ENCODE measurements at regions not wholly inside any gene's neighbourhood (a gene's known extent, or its start where the extent isn't known, plus 50 kb on each side); places are given as distances from the start of the nearest gene placed in this dataset.

DNA sequence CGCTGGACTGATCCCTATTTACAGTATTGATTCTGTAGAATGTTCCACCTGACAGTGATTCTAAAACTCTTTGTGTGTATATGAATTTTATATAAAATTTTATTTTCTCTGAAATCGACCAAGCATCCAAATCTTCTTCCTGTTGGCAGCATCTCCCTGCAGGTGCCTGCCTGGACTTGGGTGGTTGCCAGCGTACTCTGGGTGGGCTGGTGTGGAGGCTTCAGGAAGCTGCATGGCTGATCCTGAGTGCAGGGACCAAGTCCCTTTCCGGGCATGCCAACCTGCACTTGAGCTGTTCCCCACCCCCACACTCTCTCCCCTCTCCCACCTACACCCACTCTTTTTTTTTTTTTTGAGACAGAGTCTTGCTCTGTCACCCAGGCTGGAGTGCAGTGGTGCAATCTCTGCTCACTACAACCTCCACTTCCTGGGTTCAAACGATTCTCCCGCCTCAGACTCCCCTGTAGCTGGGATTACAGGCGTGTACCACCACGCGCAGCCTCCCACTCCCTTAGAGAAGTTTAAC lies 53.2 kb upstream of the ALKAL2 start:
- TF ChIP-seq CSDC2 (CRISPR knock-in tag; IDR thresholded peaks at IDR 0.05) = no peak
- TF ChIP-seq ZNF8 (CRISPR knock-in tag; IDR thresholded peaks at IDR 0.05) = no peak
- no peak for TF ChIP-seq TOX (CRISPR knock-in tag; IDR thresholded peaks at IDR 0.05; ENCODE audit: borderline replicate concordance)
- TF ChIP-seq, protein P1, sequence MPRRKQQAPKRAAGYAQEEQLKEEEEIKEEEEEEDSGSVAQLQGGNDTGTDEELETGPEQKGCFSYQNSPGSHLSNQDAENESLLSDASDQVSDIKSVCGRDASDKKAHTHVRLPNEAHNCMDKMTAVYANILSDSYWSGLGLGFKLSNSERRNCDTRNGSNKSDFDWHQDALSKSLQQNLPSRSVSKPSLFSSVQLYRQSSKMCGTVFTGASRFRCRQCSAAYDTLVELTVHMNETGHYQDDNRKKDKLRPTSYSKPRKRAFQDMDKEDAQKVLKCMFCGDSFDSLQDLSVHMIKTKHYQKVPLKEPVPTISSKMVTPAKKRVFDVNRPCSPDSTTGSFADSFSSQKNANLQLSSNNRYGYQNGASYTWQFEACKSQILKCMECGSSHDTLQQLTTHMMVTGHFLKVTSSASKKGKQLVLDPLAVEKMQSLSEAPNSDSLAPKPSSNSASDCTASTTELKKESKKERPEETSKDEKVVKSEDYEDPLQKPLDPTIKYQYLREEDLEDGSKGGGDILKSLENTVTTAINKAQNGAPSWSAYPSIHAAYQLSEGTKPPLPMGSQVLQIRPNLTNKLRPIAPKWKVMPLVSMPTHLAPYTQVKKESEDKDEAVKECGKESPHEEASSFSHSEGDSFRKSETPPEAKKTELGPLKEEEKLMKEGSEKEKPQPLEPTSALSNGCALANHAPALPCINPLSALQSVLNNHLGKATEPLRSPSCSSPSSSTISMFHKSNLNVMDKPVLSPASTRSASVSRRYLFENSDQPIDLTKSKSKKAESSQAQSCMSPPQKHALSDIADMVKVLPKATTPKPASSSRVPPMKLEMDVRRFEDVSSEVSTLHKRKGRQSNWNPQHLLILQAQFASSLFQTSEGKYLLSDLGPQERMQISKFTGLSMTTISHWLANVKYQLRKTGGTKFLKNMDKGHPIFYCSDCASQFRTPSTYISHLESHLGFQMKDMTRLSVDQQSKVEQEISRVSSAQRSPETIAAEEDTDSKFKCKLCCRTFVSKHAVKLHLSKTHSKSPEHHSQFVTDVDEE (CRISPR knock-in tag; IDR thresholded peaks at IDR 0.05) = no peak
- TF ChIP-seq ZFP30 (CRISPR knock-in tag; IDR thresholded peaks at IDR 0.05) = no peak
- TF ChIP-seq PPARA (CRISPR knock-in tag; IDR thresholded peaks at IDR 0.05; ENCODE audit: borderline replicate concordance) = no peak
- TF ChIP-seq ZC3H10 (CRISPR knock-in tag; IDR thresholded peaks at IDR 0.05) = no peak
- TF ChIP-seq RARB (CRISPR knock-in tag; IDR thresholded peaks at IDR 0.05) = no peak
- TF ChIP-seq ZFP3 (CRISPR knock-in tag; IDR thresholded peaks at IDR 0.05) = no peak
- TF ChIP-seq TCF4 (CRISPR knock-in tag; IDR thresholded peaks at IDR 0.05; ENCODE audit: borderline replicate concordance) = no peak
- TF ChIP-seq, protein P2, sequence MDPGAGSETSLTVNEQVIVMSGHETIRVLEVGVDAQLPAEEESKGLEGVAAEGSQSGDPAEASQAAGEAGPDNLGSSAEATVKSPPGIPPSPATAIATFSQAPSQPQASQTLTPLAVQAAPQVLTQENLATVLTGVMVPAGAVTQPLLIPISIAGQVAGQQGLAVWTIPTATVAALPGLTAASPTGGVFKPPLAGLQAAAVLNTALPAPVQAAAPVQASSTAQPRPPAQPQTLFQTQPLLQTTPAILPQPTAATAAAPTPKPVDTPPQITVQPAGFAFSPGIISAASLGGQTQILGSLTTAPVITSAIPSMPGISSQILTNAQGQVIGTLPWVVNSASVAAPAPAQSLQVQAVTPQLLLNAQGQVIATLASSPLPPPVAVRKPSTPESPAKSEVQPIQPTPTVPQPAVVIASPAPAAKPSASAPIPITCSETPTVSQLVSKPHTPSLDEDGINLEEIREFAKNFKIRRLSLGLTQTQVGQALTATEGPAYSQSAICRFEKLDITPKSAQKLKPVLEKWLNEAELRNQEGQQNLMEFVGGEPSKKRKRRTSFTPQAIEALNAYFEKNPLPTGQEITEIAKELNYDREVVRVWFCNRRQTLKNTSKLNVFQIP (CRISPR knock-in tag; IDR thresholded peaks at IDR 0.05; ENCODE audit: borderline replicate concordance, low read depth) = no peak
- ATAC-seq = no peak
